T-cell (primary cell): ENCODE measurements at regions not wholly inside any gene's neighbourhood (a gene's known extent, or its start where the extent isn't known, plus 50 kb on each side); places are given as distances from the start of the nearest gene placed in this dataset.
"Not testable (repeated sequence)": the region's sequence is repeated elsewhere in the genome, so short reads cannot be mapped to it uniquely, and the experiment has no call there.

Source experiments
- ATAC-seq, 4 experiments: fragments of 200-7000 bp in 3 of 4; fragments of 150-1000 bp in 1 of 4; cut with Tn5 transposase; replicated peaks in 1 of 4; 1 replicate in 3 of 4; 2 replicates in 1 of 4; pipeline ENCODE4 v1.10.0; 2021; ENCODE audit warnings: moderate library complexity in 3 of 4, mild to moderate bottlenecking in 2 of 4, moderate number of reproducible peaks in 1 of 4
- CTCF ChIA-PET, 2 donors: fragments of 300-600 bp; sonication (Branson Sonifier 250); formaldehyde crosslinking; loops; one replicate each; lab custom pipeline; 2022; ENCODE audit warnings: antibody characterized with exemption in 2 of 2; lab: Charles Lee
- POLR2A ChIA-PET, 2 donors: fragments of 300-600 bp; sonication (Branson Sonifier 250); formaldehyde crosslinking; loops; one replicate each; lab custom pipeline; 2022; ENCODE audit warnings: antibody characterized with exemption in 2 of 2; lab: Charles Lee
- DNase-seq, 35 experiments: peaks; one replicate each; pipeline versions ENCODE4 v3.0.0 to v3.0.0-alpha.2; 2013 to 2023
- H3K27ac ChIP-seq: one replicate; pipeline ENCODE4 v1.5.1; 2013; ENCODE audit warnings: low read length
- H3K27me3 ChIP-seq, 2 experiments: replicated peaks in 1 of 2; 1 replicate in 1 of 2; 2 replicates in 1 of 2; pipeline versions ENCODE4 v1.6.1 to v1.7.0; 2013; ENCODE audit warnings: low read length in 1 of 2, mixed read lengths in 1 of 2; ENCODE audit not compliant: control insufficient read depth in 2 of 2, insufficient read depth in 2 of 2; ENCODE audit errors: extremely low read depth in 1 of 2
- H3K36me3 ChIP-seq, 2 donors: 1 replicate in 1 of 2; 2 replicates in 1 of 2; pipeline versions ENCODE4 v1.6.1 to v1.7.0; 2013; ENCODE audit warnings: low read length in 1 of 2; ENCODE audit not compliant: control insufficient read depth in 2 of 2, insufficient read depth in 1 of 2; ENCODE audit errors: extremely low read depth in 1 of 2
- H3K4me1 ChIP-seq, 2 experiments: 1 replicate in 1 of 2; 2 replicates in 1 of 2; pipeline versions ENCODE4 v1.6.1 to v1.7.0; 2013; ENCODE audit warnings: low read length in 2 of 2, mixed read lengths in 1 of 2; ENCODE audit not compliant: insufficient read depth in 2 of 2, control insufficient read depth in 1 of 2; ENCODE audit errors: extremely low read depth in 1 of 2
- H3K4me3 ChIP-seq, 2 donors: 1 replicate in 1 of 2; 2 replicates in 1 of 2; pipeline versions ENCODE4 v1.5.1 to v1.7.0; 2013; ENCODE audit warnings: mild to moderate bottlenecking in 2 of 2, low read length in 1 of 2, moderate library complexity in 1 of 2; ENCODE audit not compliant: control insufficient read depth in 1 of 2; ENCODE audit errors: extremely low read depth in 1 of 2
- H3K9me3 ChIP-seq: 2 replicates; pipeline ENCODE4 v1.7.0; 2013
- H3K27ac Mint-ChIP-seq, 2 donors: one replicate each; pipeline ENCODE4 v1.8.0; 2020 to 2021; ENCODE audit warnings: mild to moderate bottlenecking in 2 of 2, mixed read lengths in 2 of 2
- H3K27me3 Mint-ChIP-seq, 2 donors: one replicate each; pipeline ENCODE4 v1.8.0; 2021 to 2022; ENCODE audit warnings: mixed read lengths in 2 of 2
- H3K36me3 Mint-ChIP-seq: one replicate; pipeline ENCODE4 v1.8.0; 2021; ENCODE audit warnings: mixed read lengths
- H3K4me1 Mint-ChIP-seq, 3 donors: one replicate each; pipeline ENCODE4 v1.8.0; 2020 to 2022; ENCODE audit warnings: mixed read lengths in 3 of 3, mild to moderate bottlenecking in 1 of 3
- H3K4me3 Mint-ChIP-seq, 3 donors: one replicate each; pipeline ENCODE4 v1.8.0; 2020 to 2022; ENCODE audit warnings: mild to moderate bottlenecking in 3 of 3, mixed read lengths in 3 of 3, moderate library complexity in 3 of 3
- H3K9me3 Mint-ChIP-seq, 3 donors: one replicate each; pipeline ENCODE4 v1.8.0; 2020 to 2022; ENCODE audit warnings: mixed read lengths in 3 of 3
- WGBS: methylation state at CpG from one replicate; pipeline ENCODE4 v1.1.5; 2013; ENCODE audit warnings: missing lambda C conversion rate; ENCODE audit not compliant: insufficient coverage; 5-methylcytosine and 5-hydroxymethylcytosine counted together

- Mint-ChIP-seq H3K4me3 (no peak overlapping the region), H3K27ac (no peak overlapping the region), H3K9me3 (peaks cover 0 to 8% (median 0%) of the 10 kb centered on the region in 3 donors), H3K27me3 (no peaks in the 10 kb centered on the region), H3K36me3 (no peaks in the 10 kb centered on the region), H3K4me1 (no peaks in the 10 kb centered on the region)
- no peak for DNase-seq
- Histone ChIP-seq H3K4me1 (no peaks in the 10 kb centered on the region), H3K9me3 (no peaks in the 10 kb centered on the region), H3K27me3 (no peaks in the 10 kb centered on the region), H3K36me3 (no peaks in the 10 kb centered on the region), H3K27ac (no peak overlapping the region), H3K4me3 (no peak overlapping the region)
- CTCF ChIA-PET = no interaction called here
- POLR2A ChIA-PET = no interaction called here
- ATAC-seq = no peak
Measured at GRCh38 chr4:16415751-16416150, 189.5 kb upstream of the TAPT1 start.

- ChIA-PET POLR2A (no interaction called here), CTCF (no interaction called here)
- no peak overlapping the region for H3K27ac Mint-ChIP-seq
Measured at GRCh38 chr4:16413814-16414555, 187.7 kb upstream of the TAPT1 start.

GRCh38 chr4:16411501-16412085 lies 185.3 kb upstream of the TAPT1 start:
- Histone ChIP-seq H3K4me1 (no peaks in the 10 kb centered on the region), H3K27me3 (peaks cover 0 to 4% of the 10 kb centered on the region in 2 experiments)
- WGBS = no CpG with 5 or more reads among the region's 4 CpGs

More at GRCh38 chr4:16413814-16414555, 187.7 kb upstream of the TAPT1 start:
- ATAC-seq (no peak), DNase-seq (no peak)
- Mint-ChIP-seq H3K4me1 (no peaks in the 10 kb centered on the region), H3K36me3 (no peaks in the 10 kb centered on the region), H3K9me3 (peaks cover 0 to 3% (median 0%) of the 10 kb centered on the region in 3 donors), H3K4me3 (no peak overlapping the region), H3K27me3 (peaks cover 0 to 11% of the 10 kb centered on the region in 2 donors)
- 100% methylated on average over 2 of the region's 10 CpGs for WGBS
- H3K27ac ChIP-seq = no peak overlapping the region
- no peaks in the 10 kb centered on the region for H3K36me3 ChIP-seq
- H3K4me3 ChIP-seq = no peak overlapping the region
- no peaks in the 10 kb centered on the region for H3K9me3 ChIP-seq
- H3K27me3 ChIP-seq = no peaks in the 10 kb centered on the region
- no peaks in the 10 kb centered on the region for H3K4me1 ChIP-seq

GRCh38 chr4:16393216-16393615 lies 166.9 kb upstream of the TAPT1 start:
- ATAC-seq, H3K9me3 ChIP-seq, H3K9me3 Mint-ChIP-seq, H3K36me3 Mint-ChIP-seq, H3K36me3 ChIP-seq, H3K4me3 Mint-ChIP-seq, DNase-seq, H3K27me3 Mint-ChIP-seq, H3K27ac Mint-ChIP-seq, H3K4me1 ChIP-seq, H3K4me1 Mint-ChIP-seq, H3K27me3 ChIP-seq, H3K4me3 ChIP-seq, CTCF ChIA-PET, POLR2A ChIA-PET, H3K27ac ChIP-seq: not testable (repeated sequence)
- no CpG with 5 or more reads among the region's 32 CpGs for WGBS

More at GRCh38 chr4:16411501-16412085, 185.3 kb upstream of the TAPT1 start:
- Mint-ChIP-seq H3K4me1 (no peaks in the 10 kb centered on the region), H3K4me3 (no peak overlapping the region), H3K36me3 (no peaks in the 10 kb centered on the region), H3K27me3 (peaks cover 2 to 11% of the 10 kb centered on the region in 2 donors), H3K27ac (no peak overlapping the region), H3K9me3 (peaks cover 0 to 5% (median 0%) of the 10 kb centered on the region in 3 donors)
- ChIA-PET POLR2A (no interaction called here), CTCF (interaction anchor here in 1 of 2 donors (0.6 kb wide), 1 partner anchor 122 kb away, joined by 4 read pairs; no protein-coding TSS in a partner anchor)
- H3K36me3 ChIP-seq = no peaks in the 10 kb centered on the region
- DNase-seq (no peak), ATAC-seq (no peak)
- H3K9me3 ChIP-seq = no peaks in the 10 kb centered on the region
- H3K27ac ChIP-seq = no peak overlapping the region
- H3K4me3 ChIP-seq = no peak overlapping the region

- ChIA-PET POLR2A (no interaction called here), CTCF (no interaction called here)
- no peak for DNase-seq
- no peaks in the 10 kb centered on the region for H3K4me1 Mint-ChIP-seq
- peaks cover 4 to 9% of the 10 kb centered on the region in 2 donors for H3K27me3 Mint-ChIP-seq
- no peak overlapping the region for H3K27ac ChIP-seq
- no peaks in the 10 kb centered on the region for H3K4me1 ChIP-seq
- H3K36me3 Mint-ChIP-seq = no peaks in the 10 kb centered on the region
- no peaks in the 10 kb centered on the region for H3K36me3 ChIP-seq
- H3K4me3 ChIP-seq = no peak overlapping the region
- H3K27ac Mint-ChIP-seq = no peak overlapping the region
- no peaks in the 10 kb centered on the region for H3K9me3 ChIP-seq
- 63% methylated on average over 3 of the region's 3 CpGs for WGBS
- H3K27me3 ChIP-seq = no peaks in the 10 kb centered on the region
- H3K4me3 Mint-ChIP-seq = no peak overlapping the region
- peaks cover 0 to 6% (median 0%) of the 10 kb centered on the region in 3 donors for H3K9me3 Mint-ChIP-seq
- no peak for ATAC-seq
Measured at GRCh38 chr4:16391196-16391595, 164.9 kb upstream of the TAPT1 start.

- Mint-ChIP-seq H3K4me1 (no peaks in the 10 kb centered on the region), H3K4me3 (no peak overlapping the region), H3K36me3 (no peaks in the 10 kb centered on the region), H3K27ac (no peak overlapping the region), H3K9me3 (peaks cover 0 to 4% (median 0%) of the 10 kb centered on the region in 3 donors), H3K27me3 (peaks cover 4 to 19% of the 10 kb centered on the region in 2 donors)
- no peak for DNase-seq
- Histone ChIP-seq H3K9me3 (no peaks in the 10 kb centered on the region), H3K27ac (no peak overlapping the region), H3K36me3 (no peaks in the 10 kb centered on the region), H3K4me1 (no peaks in the 10 kb centered on the region), H3K4me3 (no peak overlapping the region), H3K27me3 (peaks cover 0 to 3% of the 10 kb centered on the region in 2 experiments)
- ChIA-PET POLR2A (no interaction called here), CTCF (no interaction called here)
- ATAC-seq = no peak
- 86% methylated on average over 1 of the region's 1 CpG for WGBS
Measured at GRCh38 chr4:16387448-16387847, 161.2 kb upstream of the TAPT1 start.
